Mesenchymal stem cell (in vitro differentiated cells and primary cell): ENCODE measurements at regions not wholly inside any gene's neighbourhood (a gene's known extent, or its start where the extent isn't known, plus 50 kb on each side); places are given as distances from the start of the nearest gene placed in this dataset.

Experiments
- DNase-seq: peaks from one replicate; pipeline ENCODE4 v3.0.0-alpha.2; 2013
- H2AFZ ChIP-seq: one replicate; pipeline ENCODE4 v1.6.1; 2013; ENCODE audit warnings: low read depth, mild to moderate bottlenecking, control low read depth, inconsistent platforms, low read length, moderate library complexity
- H2AK5ac ChIP-seq: 2 replicates; pipeline ENCODE4 v1.6.1; 2013; ENCODE audit warnings: low read length, moderate library complexity, mild to moderate bottlenecking, inconsistent platforms; ENCODE audit not compliant: severe bottlenecking
- H2BK120ac ChIP-seq: one replicate; pipeline ENCODE4 v1.6.1; 2013; ENCODE audit warnings: low read depth, mild to moderate bottlenecking, inconsistent platforms, low read length, moderate library complexity
- H2BK12ac ChIP-seq, 2 experiments: one replicate each; pipeline ENCODE4 v1.6.1; 2013; ENCODE audit warnings: inconsistent platforms in 2 of 2, low read length in 2 of 2, mild to moderate bottlenecking in 2 of 2, moderate library complexity in 2 of 2, control low read depth in 1 of 2
- H2BK15ac ChIP-seq: one replicate; pipeline ENCODE4 v1.6.1; 2013; ENCODE audit warnings: mild to moderate bottlenecking, low read depth, inconsistent platforms; ENCODE audit not compliant: poor library complexity, severe bottlenecking
- H2BK5ac ChIP-seq: 2 replicates; pipeline ENCODE4 v1.6.1; 2013; ENCODE audit warnings: low read depth, mild to moderate bottlenecking, low read length, control low read depth, inconsistent platforms; ENCODE audit not compliant: poor library complexity, severe bottlenecking
- H3K14ac ChIP-seq, 2 experiments: one replicate each; pipeline ENCODE4 v1.6.1; 2013; ENCODE audit warnings: inconsistent platforms in 2 of 2, low read length in 2 of 2, control low read depth in 1 of 2, mild to moderate bottlenecking in 1 of 2, moderate library complexity in 1 of 2
- H3K18ac ChIP-seq, 2 experiments: one replicate each; pipeline ENCODE4 v1.6.1; 2013; ENCODE audit warnings: inconsistent platforms in 2 of 2, low read length in 2 of 2, control low read depth in 1 of 2, low read depth in 1 of 2, mild to moderate bottlenecking in 1 of 2
- H3K23ac ChIP-seq, 2 experiments: one replicate each; pipeline ENCODE4 v1.6.1; 2013; ENCODE audit warnings: inconsistent platforms in 2 of 2, low read length in 2 of 2, mild to moderate bottlenecking in 2 of 2, moderate library complexity in 2 of 2, control low read depth in 1 of 2
- H3K27ac ChIP-seq: 2 replicates; pipeline ENCODE4 v1.5.1; 2013; ENCODE audit warnings: mild to moderate bottlenecking, moderate library complexity, low read length, control low read depth, inconsistent platforms; ENCODE audit not compliant: poor library complexity, severe bottlenecking
- H3K27me3 ChIP-seq, 2 experiments: 2 replicates each; pipeline versions ENCODE4 v1.6.1 to v1.7.0; 2013; ENCODE audit warnings: low read length in 2 of 2, mild to moderate bottlenecking in 2 of 2, moderate library complexity in 2 of 2, control low read depth in 1 of 2, inconsistent platforms in 1 of 2; ENCODE audit not compliant: control insufficient read depth in 1 of 2, insufficient read depth in 1 of 2
- H3K36me3 ChIP-seq, 2 experiments: 2 replicates each; pipeline versions ENCODE4 v1.6.1 to v1.7.0; 2013; ENCODE audit warnings: low read length in 2 of 2, control low read depth in 1 of 2, inconsistent platforms in 1 of 2, low read depth in 1 of 2, mild to moderate bottlenecking in 1 of 2; ENCODE audit not compliant: insufficient read depth in 2 of 2, control insufficient read depth in 1 of 2
- H3K4ac ChIP-seq, 2 experiments: one replicate each; pipeline ENCODE4 v1.6.1; 2013; ENCODE audit warnings: inconsistent platforms in 2 of 2, low read length in 2 of 2, mild to moderate bottlenecking in 2 of 2, moderate library complexity in 2 of 2, control low read depth in 1 of 2, low read depth in 1 of 2
- H3K4me1 ChIP-seq: 2 replicates; pipeline ENCODE4 v1.6.1; 2013; ENCODE audit warnings: low read depth, low read length, control low read depth; ENCODE audit not compliant: control insufficient read depth, insufficient read depth
- H3K4me2 ChIP-seq: 2 replicates; pipeline ENCODE4 v1.6.1; 2013; ENCODE audit warnings: low read length, mild to moderate bottlenecking, inconsistent platforms; ENCODE audit not compliant: poor library complexity, severe bottlenecking
- H3K4me3 ChIP-seq, 2 experiments: 2 replicates each; pipeline versions ENCODE4 v1.5.1 to v1.7.0; 2013; ENCODE audit warnings: low read length in 2 of 2, mild to moderate bottlenecking in 2 of 2, control low read depth in 1 of 2, low read depth in 1 of 2; ENCODE audit not compliant: insufficient read depth in 1 of 2
- H3K79me1 ChIP-seq: replicated peaks from 2 replicates; pipeline ENCODE4 v1.6.1; 2013; ENCODE audit warnings: mild to moderate bottlenecking, control low read depth, low read length, inconsistent platforms; ENCODE audit not compliant: poor library complexity, severe bottlenecking
- H3K9ac ChIP-seq: 2 replicates; pipeline ENCODE4 v1.7.0; 2013; ENCODE audit warnings: mild to moderate bottlenecking, low read length, moderate library complexity
- H3K9me3 ChIP-seq: 2 replicates; pipeline ENCODE4 v1.7.0; 2013; ENCODE audit warnings: mild to moderate bottlenecking, low read length; ENCODE audit not compliant: control insufficient read depth
- H4K8ac ChIP-seq: one replicate; pipeline ENCODE4 v1.6.1; 2013; ENCODE audit warnings: inconsistent platforms, mild to moderate bottlenecking, low read length, moderate library complexity
- H4K91ac ChIP-seq: one replicate; pipeline ENCODE4 v1.6.1; 2013; ENCODE audit warnings: mild to moderate bottlenecking, low read length, inconsistent platforms
- WGBS: methylation state at CpG from one replicate; pipeline ENCODE4 v1.1.7; 2013; ENCODE audit warnings: mixed read lengths; 5-methylcytosine and 5-hydroxymethylcytosine counted together

DNA sequence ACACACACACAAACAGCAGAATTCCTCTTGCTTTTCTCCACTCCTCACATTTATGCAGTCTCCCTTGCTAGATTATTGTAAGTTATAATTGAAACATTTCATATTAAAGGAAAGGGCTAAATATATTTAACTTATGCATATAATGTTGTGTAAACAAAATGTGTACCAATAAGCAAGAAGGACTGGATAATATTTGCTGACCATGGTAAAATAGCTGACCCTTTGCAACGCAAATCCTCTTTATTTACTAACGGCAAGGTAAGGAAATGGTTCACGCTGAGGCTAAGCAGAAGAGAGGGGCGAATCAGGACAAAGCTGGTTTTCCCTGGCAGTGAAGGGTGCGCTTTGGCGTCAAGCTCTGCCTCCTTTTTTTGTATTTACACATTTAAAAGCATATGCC is 154.2 kb upstream of the IRX4 start:
- no peak overlapping the region for H4K8ac ChIP-seq
- no peak overlapping the region for H3K9ac ChIP-seq
- no peaks in the 10 kb centered on the region for H3K79me1 ChIP-seq
- H3K4me2 ChIP-seq: no peak overlapping the region
- WGBS: 85% methylated on average over 3 of the region's 6 CpGs
- no peak overlapping the region for H3K23ac ChIP-seq
- H3K14ac ChIP-seq: no peak overlapping the region
- no peaks in the 10 kb centered on the region for H3K36me3 ChIP-seq
- DNase-seq: no peak
- H2BK120ac ChIP-seq: no peak overlapping the region
- no peak overlapping the region for H3K18ac ChIP-seq
- H2AK5ac ChIP-seq: no peak overlapping the region
- H2BK5ac ChIP-seq: no peak overlapping the region
- no peak overlapping the region for H2AFZ ChIP-seq
- no peak overlapping the region for H2BK12ac ChIP-seq
- H3K27me3 ChIP-seq: peaks cover 7 to 57% of the 10 kb centered on the region in 2 experiments
- peaks cover 8% of the 10 kb centered on the region for H3K4me1 ChIP-seq
- no peak overlapping the region for H3K4me3 ChIP-seq
- H3K4ac ChIP-seq: no peak overlapping the region
- H3K9me3 ChIP-seq: no peaks in the 10 kb centered on the region
- no peak overlapping the region for H2BK15ac ChIP-seq
- H4K91ac ChIP-seq: no peak overlapping the region
- no peak overlapping the region for H3K27ac ChIP-seq

DNA sequence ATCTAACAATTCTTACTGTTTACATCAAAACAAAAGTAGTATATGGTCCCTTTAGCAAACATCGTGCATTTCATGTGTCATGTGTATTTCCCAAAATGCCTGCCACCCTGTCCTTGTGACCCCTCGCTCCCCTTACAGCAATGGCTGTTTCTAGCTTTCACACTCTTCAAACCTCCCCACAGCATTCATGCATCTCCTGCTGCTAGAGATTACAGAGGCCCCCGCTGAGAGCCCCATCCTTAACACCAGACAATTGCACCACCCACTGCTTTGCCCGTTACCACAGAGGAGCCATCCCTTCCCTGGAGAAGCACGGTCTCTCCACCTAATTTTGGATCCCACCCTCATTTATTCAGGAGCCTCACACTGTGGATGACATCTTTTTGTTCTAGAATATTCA is 149.7 kb upstream of the IRX4 start:
- Histone ChIP-seq H3K27ac (no peak overlapping the region), H2BK120ac (no peak overlapping the region), H3K14ac (no peak overlapping the region), H2AK5ac (no peak overlapping the region), H3K79me1 (no peaks in the 10 kb centered on the region), H3K4ac (no peak overlapping the region), H2BK12ac (no peak overlapping the region), H3K23ac (no peak overlapping the region), H3K36me3 (no peaks in the 10 kb centered on the region), H2BK5ac (no peak overlapping the region), H3K9ac (no peak overlapping the region), H4K8ac (no peak overlapping the region), H4K91ac (no peak overlapping the region), H3K4me3 (no peak overlapping the region), H3K27me3 (peaks cover 4 to 40% of the 10 kb centered on the region in 2 experiments), H2AFZ (no peak overlapping the region), H3K4me2 (no peak overlapping the region), H3K9me3 (no peaks in the 10 kb centered on the region), H3K18ac (no peak overlapping the region), H3K4me1 (no peaks in the 10 kb centered on the region), H2BK15ac (no peak overlapping the region)
- no peak for DNase-seq
- WGBS: 41% methylated on average over 5 of the region's 5 CpGs

DNA sequence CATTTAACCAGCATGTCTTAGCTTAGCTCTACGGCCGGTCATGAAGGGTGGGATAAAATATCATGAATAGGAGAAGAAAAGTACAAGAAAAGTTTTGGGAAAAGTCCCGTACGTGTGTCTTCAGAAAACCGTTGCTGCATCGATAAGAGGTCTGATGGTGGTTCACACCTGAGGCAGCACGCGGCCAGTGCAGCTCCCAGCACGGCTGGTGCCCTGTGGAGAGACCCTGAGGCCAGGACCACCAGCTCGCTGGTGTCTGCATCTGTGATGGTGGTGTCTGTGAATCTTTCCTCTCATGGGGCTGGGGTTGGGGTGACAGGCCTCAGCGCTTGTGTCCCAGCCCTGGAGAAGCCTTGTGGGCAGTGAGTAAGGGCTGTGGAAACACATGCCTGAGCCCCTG is 148.9 kb upstream of the IRX4 start:
- H2AFZ ChIP-seq: no peak overlapping the region
- no peaks in the 10 kb centered on the region for H3K36me3 ChIP-seq
- H2BK120ac ChIP-seq: no peak overlapping the region
- no peaks in the 10 kb centered on the region for H3K79me1 ChIP-seq
- no peak overlapping the region for H3K9ac ChIP-seq
- no peaks in the 10 kb centered on the region for H3K4me1 ChIP-seq
- no peak overlapping the region for H2BK15ac ChIP-seq
- H3K9me3 ChIP-seq: no peaks in the 10 kb centered on the region
- H4K8ac ChIP-seq: no peak overlapping the region
- H2BK12ac ChIP-seq: no peak overlapping the region
- H3K4me3 ChIP-seq: no peak overlapping the region
- no peak overlapping the region for H2AK5ac ChIP-seq
- no peak overlapping the region for H3K18ac ChIP-seq
- H3K27me3 ChIP-seq: peaks cover 4 to 34% of the 10 kb centered on the region in 2 experiments
- H3K14ac ChIP-seq: no peak overlapping the region
- 83% methylated on average over 11 of the region's 11 CpGs for WGBS
- no peak overlapping the region for H3K4me2 ChIP-seq
- no peak for DNase-seq
- no peak overlapping the region for H4K91ac ChIP-seq
- no peak overlapping the region for H2BK5ac ChIP-seq
- no peak overlapping the region for H3K23ac ChIP-seq
- no peak overlapping the region for H3K27ac ChIP-seq
- H3K4ac ChIP-seq: no peak overlapping the region

DNA sequence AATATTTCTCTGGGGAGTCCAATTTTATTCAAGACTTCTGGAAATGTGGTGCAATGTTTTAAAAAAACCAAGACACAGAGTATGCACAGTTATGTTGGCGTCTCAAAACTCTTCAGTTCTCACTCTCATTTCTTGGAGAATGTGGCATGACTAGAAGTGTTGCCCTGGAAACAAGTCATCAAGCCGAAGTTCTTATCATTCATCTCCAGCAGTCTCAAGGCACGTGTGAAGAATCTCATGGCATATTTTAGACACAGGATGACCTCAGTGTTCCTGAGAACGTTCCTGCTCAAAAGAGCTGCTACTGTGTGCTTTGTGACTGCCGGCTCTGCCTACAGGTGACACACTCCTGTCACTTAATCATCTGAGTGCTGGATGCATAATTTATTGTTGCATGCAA is 147.4 kb upstream of the IRX4 start:
- H2AFZ ChIP-seq: no peak overlapping the region
- no peak overlapping the region for H4K8ac ChIP-seq
- 54% methylated on average over 5 of the region's 5 CpGs for WGBS
- no peaks in the 10 kb centered on the region for H3K9me3 ChIP-seq
- H2BK15ac ChIP-seq: no peak overlapping the region
- no peak overlapping the region for H2AK5ac ChIP-seq
- H2BK120ac ChIP-seq: no peak overlapping the region
- H3K4me1 ChIP-seq: no peaks in the 10 kb centered on the region
- H3K79me1 ChIP-seq: no peaks in the 10 kb centered on the region
- no peak overlapping the region for H3K23ac ChIP-seq
- no peaks in the 10 kb centered on the region for H3K36me3 ChIP-seq
- no peak overlapping the region for H3K18ac ChIP-seq
- no peak for DNase-seq
- H3K27ac ChIP-seq: no peak overlapping the region
- H3K4me2 ChIP-seq: no peak overlapping the region
- no peak overlapping the region for H4K91ac ChIP-seq
- no peak overlapping the region for H3K4ac ChIP-seq
- H3K14ac ChIP-seq: no peak overlapping the region
- H2BK12ac ChIP-seq: no peak overlapping the region
- H3K27me3 ChIP-seq: peaks cover 4 to 30% of the 10 kb centered on the region in 2 experiments
- H3K9ac ChIP-seq: peak overlapping the region; percentile 79
- H3K4me3 ChIP-seq: peak overlapping the region in 1 of 2 experiments; percentile 12
- no peak overlapping the region for H2BK5ac ChIP-seq
